Gastroesophageal sphincter (tissue), 4 donors: ENCODE measurements at regions not wholly inside any gene's neighbourhood (a gene's known extent, or its start where the extent isn't known, plus 50 kb on each side); places are given as distances from the start of the nearest gene placed in this dataset.

Source experiments
- ATAC-seq: fragments of 150-250 bp; one replicate; pipeline ENCODE4 v1.9.1; 2016; ENCODE audit warnings: mild to moderate bottlenecking, moderate library complexity
- H3K27ac ChIP-seq, 4 donors: fragments of 200-600 bp; sonication (generic) in 3 of 4; 1 replicate in 3 of 4; 2 replicates in 1 of 4; pipeline ENCODE4 v1.5.1; 2016 to 2019
- H3K27me3 ChIP-seq: fragments of 200-600 bp; sonication (generic); one replicate; pipeline ENCODE4 v1.5.1; 2019
- H3K36me3 ChIP-seq, 2 donors: fragments of 200-600 bp; sonication (generic); one replicate each; pipeline ENCODE4 v1.5.1; 2019; ENCODE audit warnings: control low read depth in 1 of 2
- H3K4me1 ChIP-seq, 3 donors: fragments of 200-600 bp; sonication (generic); 1 replicate in 2 of 3; 2 replicates in 1 of 3; pipeline ENCODE4 v1.5.1; 2016 to 2019; ENCODE audit warnings: control low read depth in 2 of 3
- H3K4me3 ChIP-seq, 2 donors: fragments of 200-600 bp; sonication (generic); one replicate each; pipeline ENCODE4 v1.5.1; 2019; ENCODE audit warnings: mild to moderate bottlenecking in 1 of 2, moderate library complexity in 1 of 2
- H3K9me3 ChIP-seq, 3 donors: fragments of 200-600 bp; sonication (generic); one replicate each; pipeline ENCODE4 v1.5.1; 2017 to 2019; ENCODE audit warnings: control low read depth in 2 of 3
- EP300 ChIP-seq: sonication (generic); formaldehyde crosslinking; IDR thresholded peaks from one replicate; pipeline ENCODE4 v1.6.1; 2017; ENCODE audit warnings: antibody characterized with exemption, mild to moderate bottlenecking
- POLR2A ChIP-seq, 2 donors: fragments of 450-650 bp; IDR thresholded peaks; one replicate each; pipeline ENCODE4 v1.6.1; 2017; ENCODE audit warnings: antibody characterized with exemption in 2 of 2, mild to moderate bottlenecking in 2 of 2, moderate library complexity in 1 of 2
- POLR2AphosphoS5 ChIP-seq: sonication (generic); formaldehyde crosslinking; IDR thresholded peaks from one replicate; pipeline ENCODE4 v1.6.1; 2017; ENCODE audit warnings: antibody characterized with exemption
- WGBS, 2 donors: methylation state at CpG; one replicate each; pipeline ENCODE4 v1.1.5; 2018; ENCODE audit warnings: low coverage in 1 of 2; 5-methylcytosine and 5-hydroxymethylcytosine counted together
- TF ChIP-seq, protein P1 (sequence below), 4 experiments: fragments of 200-600 bp in 2 of 4; fragments of 450-650 bp in 2 of 4; sonication (generic) in 1 of 4; IDR thresholded peaks; one replicate each; pipeline ENCODE4 v1.5.1; 2017 to 2019; ENCODE audit warnings: antibody characterized with exemption in 4 of 4, mild to moderate bottlenecking in 2 of 4, moderate library complexity in 2 of 4

DNA sequence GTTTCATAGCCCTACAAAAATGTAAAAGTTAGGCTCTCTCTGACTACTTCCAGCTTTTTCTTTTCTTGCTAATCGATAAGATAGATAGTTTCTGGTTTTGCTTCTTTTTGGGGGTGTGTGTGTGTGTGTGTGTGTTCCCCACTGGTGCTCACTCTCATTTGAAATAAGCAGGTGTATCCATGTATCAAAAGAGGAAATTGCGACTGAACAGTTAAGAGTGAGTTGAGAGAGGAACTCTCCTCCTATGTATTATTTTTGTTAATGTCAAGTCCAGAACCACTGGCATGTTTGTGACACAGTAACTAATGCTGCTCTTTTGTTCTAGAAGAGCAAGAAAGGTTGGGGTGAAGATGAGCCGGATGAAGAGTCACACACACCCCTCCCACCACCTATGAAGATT, 96.7 kb upstream of the UMPS start:
- H3K27me3 ChIP-seq, result no peaks in the 10 kb centered on the region
- no peak overlapping the region for H3K27ac ChIP-seq
- peaks cover 0 to 30% of the 10 kb centered on the region in 2 donors for H3K36me3 ChIP-seq
- 88 to 100% methylated on average over 2 to 3 of the region's 3 CpGs for WGBS, 2 donors
- H3K4me1 ChIP-seq, result no peaks in the 10 kb centered on the region
- ATAC-seq, result no peak
- no peaks in the 10 kb centered on the region for H3K9me3 ChIP-seq
- H3K4me3 ChIP-seq, result no peak overlapping the region
- TF ChIP-seq POLR2A (IDR thresholded peaks at IDR 0.05), result no peak

DNA sequence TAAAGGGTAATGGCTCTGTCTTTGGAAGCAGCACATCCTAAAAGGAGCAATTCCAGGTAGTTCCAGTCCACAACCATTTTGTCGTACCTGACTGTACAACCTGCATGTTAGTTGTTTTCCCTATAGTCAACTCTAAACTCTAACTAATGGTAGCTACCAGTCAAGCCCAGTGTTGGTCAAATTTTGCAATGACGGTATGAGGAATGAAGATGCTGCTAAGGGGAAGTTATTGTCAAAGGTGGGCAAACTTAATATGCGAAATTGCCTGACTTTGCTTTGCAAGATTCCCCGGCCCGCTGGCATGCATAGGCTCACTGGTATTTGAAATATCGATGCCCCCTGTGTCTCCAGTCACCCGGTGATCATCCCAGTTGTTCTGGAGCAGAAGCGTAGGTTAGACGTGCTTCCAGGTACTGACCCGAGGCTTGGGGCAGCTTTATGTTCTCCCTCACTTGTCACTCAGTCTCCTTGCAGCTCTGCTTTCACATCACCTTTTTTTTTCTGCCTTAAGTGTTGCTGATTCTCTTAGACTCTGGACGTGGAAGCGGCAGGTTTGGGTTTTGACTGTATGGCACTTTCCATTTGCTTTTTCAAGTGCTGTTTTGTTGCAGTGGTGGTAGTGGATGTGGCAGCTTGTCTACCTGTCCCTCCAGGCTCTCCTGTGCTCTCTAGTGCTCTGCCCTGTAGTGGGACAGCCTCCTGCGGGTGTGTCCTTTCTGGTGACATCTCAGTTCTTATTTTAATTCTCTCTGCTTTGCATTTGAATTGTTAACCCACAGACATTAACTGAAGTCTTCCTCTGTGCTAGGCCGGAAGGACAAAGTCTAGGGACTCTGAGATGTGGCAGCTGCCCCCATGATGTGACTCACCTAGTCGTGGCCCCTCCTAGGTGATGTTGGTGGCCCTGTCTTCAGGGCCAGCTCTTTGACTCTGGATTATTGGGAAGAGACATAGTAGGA, 95.8 kb upstream of the UMPS start:
- H3K4me1 ChIP-seq, result no peaks in the 10 kb centered on the region
- TF ChIP-seq POLR2AphosphoS5 (no peak), EP300 (no peak), POLR2A (IDR thresholded peaks at IDR 0.05) (no peak)
- TF ChIP-seq, protein P1, sequence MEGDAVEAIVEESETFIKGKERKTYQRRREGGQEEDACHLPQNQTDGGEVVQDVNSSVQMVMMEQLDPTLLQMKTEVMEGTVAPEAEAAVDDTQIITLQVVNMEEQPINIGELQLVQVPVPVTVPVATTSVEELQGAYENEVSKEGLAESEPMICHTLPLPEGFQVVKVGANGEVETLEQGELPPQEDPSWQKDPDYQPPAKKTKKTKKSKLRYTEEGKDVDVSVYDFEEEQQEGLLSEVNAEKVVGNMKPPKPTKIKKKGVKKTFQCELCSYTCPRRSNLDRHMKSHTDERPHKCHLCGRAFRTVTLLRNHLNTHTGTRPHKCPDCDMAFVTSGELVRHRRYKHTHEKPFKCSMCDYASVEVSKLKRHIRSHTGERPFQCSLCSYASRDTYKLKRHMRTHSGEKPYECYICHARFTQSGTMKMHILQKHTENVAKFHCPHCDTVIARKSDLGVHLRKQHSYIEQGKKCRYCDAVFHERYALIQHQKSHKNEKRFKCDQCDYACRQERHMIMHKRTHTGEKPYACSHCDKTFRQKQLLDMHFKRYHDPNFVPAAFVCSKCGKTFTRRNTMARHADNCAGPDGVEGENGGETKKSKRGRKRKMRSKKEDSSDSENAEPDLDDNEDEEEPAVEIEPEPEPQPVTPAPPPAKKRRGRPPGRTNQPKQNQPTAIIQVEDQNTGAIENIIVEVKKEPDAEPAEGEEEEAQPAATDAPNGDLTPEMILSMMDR (IDR thresholded peaks at IDR 0.05), result no peak
- H3K27me3 ChIP-seq, result no peaks in the 10 kb centered on the region
- no peaks in the 10 kb centered on the region for H3K9me3 ChIP-seq
- ATAC-seq, result no peak
- H3K4me3 ChIP-seq, result no peak overlapping the region
- 90 to 96% methylated on average over 12 to 13 of the region's 15 CpGs for WGBS, 2 donors
- H3K27ac ChIP-seq, result no peak overlapping the region
- peaks cover 0 to 30% of the 10 kb centered on the region in 2 donors for H3K36me3 ChIP-seq

DNA sequence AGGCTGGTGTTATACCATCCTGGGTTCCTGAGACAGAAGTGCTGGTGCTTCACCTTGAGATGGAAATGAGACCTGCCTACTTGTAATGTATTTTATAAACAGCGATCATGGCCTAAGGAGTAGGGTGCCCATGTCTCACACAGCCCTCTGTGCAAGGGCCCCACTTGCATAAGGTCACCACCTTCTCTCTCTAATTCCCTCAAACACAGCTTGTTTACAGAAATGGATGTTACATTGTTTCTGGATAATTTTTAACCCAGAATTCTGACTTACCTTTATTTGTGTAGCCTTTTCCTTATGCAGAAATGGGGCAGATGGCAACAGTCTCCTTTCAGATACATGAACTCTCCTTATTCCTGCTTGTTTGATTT, 95.1 kb upstream of the UMPS start:
- Histone ChIP-seq H3K36me3 (peaks cover 0 to 30% of the 10 kb centered on the region in 2 donors), H3K27me3 (no peaks in the 10 kb centered on the region), H3K27ac (no peak overlapping the region), H3K4me1 (no peaks in the 10 kb centered on the region), H3K9me3 (no peaks in the 10 kb centered on the region), H3K4me3 (no peak overlapping the region)
- 89 to 100% methylated on average over 1 of the region's 1 CpG for WGBS, 2 donors
- no peak for ATAC-seq
- no peak for TF ChIP-seq POLR2AphosphoS5
- no peak for TF ChIP-seq EP300
- no peak for TF ChIP-seq POLR2A (IDR thresholded peaks at IDR 0.05)
- TF ChIP-seq, protein P1 (IDR thresholded peaks at IDR 0.05), result no peak

DNA sequence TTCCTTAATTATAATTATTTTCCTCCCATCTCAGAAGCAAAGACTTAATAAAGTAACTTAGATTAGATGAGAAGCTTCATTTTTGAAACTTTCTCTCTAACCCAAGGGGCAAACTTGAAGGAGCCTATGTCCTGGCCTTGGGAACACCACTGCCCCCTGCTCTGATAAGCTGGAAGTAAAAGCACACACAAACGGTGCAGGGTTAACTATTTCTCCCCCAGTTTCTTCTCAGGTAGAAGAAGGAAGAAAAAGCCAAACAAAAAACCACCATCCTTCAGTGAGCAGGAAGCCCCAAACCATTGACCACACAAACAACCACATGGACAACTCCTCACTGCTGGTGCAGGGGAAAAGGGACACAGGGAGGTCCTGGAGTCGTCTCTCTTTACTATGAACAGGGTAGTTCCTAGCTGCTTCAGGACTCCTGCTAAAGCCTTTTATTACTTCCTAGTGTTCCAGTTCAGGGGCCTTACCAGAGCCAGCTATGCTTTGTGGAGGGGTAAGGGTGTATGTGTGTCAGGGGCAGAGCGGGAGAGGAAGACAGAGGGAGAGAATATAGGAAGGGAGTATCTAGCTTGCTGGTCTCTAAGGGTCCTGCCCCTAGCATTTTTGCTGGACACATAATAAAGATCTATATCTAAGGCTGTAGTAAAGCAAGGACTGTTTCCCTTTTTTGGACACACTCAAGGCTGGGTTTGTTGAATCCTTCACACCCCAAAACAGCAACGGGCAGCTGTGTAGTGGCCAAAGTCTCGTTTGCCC, 94.0 kb upstream of the UMPS start:
- no peaks in the 10 kb centered on the region for H3K9me3 ChIP-seq
- peaks cover 0 to 30% of the 10 kb centered on the region in 2 donors for H3K36me3 ChIP-seq
- no peak for ATAC-seq
- no peaks in the 10 kb centered on the region for H3K27me3 ChIP-seq
- no peak overlapping the region for H3K4me3 ChIP-seq
- WGBS, 2 donors, result 36 to 75% methylated on average over 2 to 3 of the region's 5 CpGs
- no peak overlapping the region for H3K27ac ChIP-seq
- H3K4me1 ChIP-seq, result no peaks in the 10 kb centered on the region
- TF ChIP-seq POLR2AphosphoS5, result no peak
- no peak for TF ChIP-seq EP300
- TF ChIP-seq POLR2A (IDR thresholded peaks at IDR 0.05), result no peak
- TF ChIP-seq, protein P1 (IDR thresholded peaks at IDR 0.05), result no peak

DNA sequence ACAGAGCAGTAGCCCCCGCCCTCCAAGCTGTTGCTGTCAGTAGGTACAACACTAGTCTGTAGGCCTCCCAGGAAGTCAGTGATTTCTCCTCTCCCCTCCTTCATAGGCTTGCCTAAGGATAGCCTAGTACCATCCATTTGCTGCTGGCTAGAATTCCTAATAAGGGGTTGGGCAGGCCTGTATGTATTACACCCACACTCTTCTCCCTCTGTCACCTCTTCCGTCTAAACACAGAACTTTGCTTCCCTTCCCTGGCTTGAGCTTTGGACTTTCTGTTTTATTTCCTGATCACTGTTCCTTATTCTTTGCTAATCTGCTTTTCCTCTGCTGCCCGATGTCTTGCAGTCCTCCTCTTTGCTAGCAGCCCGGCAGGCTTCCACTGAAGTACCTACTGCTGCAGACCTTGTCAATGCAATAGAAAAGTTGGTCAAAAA, 93.4 kb upstream of the UMPS start:
- peaks cover 0 to 30% of the 10 kb centered on the region in 2 donors for H3K36me3 ChIP-seq
- H3K4me3 ChIP-seq, result no peak overlapping the region
- no peak for ATAC-seq
- no peaks in the 10 kb centered on the region for H3K9me3 ChIP-seq
- no peaks in the 10 kb centered on the region for H3K4me1 ChIP-seq
- WGBS, 2 donors, result 55 to 92% methylated on average over 2 to 3 of the region's 4 CpGs
- H3K27ac ChIP-seq, result no peak overlapping the region
- TF ChIP-seq, protein P1 (IDR thresholded peaks at IDR 0.05), result no peak
- TF ChIP-seq EP300, result no peak
- H3K27me3 ChIP-seq, result no peaks in the 10 kb centered on the region
